Endothelial cell of umbilical vein (primary cell): ENCODE measurements at regions not wholly inside any gene's neighbourhood (a gene's known extent, or its start where the extent isn't known, plus 50 kb on each side); places are given as distances from the start of the nearest gene placed in this dataset.

ENCODE experiments used
- EZH2 ChIP-seq: IDR thresholded peaks from 2 replicates; pipeline ENCODE4 v1.6.1; 2012; ENCODE audit warnings: borderline replicate concordance, low read depth, mild to moderate bottlenecking, moderate library complexity, low read length, inconsistent platforms; ENCODE audit not compliant: severe bottlenecking
- FOS ChIP-seq: IDR thresholded peaks from 2 replicates; pipeline ENCODE4 v1.6.1; 2011; ENCODE audit warnings: mild to moderate bottlenecking, low read length, moderate library complexity, borderline replicate concordance; ENCODE audit not compliant: insufficient read depth
- MYC ChIP-seq: IDR thresholded peaks from one replicate; pipeline ENCODE4 v1.6.1; 2011; ENCODE audit warnings: mild to moderate bottlenecking, low read depth, low read length
- POLR2A ChIP-seq: IDR thresholded peaks from 2 replicates; pipeline ENCODE4 v1.6.1; 2012; ENCODE audit warnings: low read depth, mild to moderate bottlenecking, control low read depth, low read length
- POLR2AphosphoS5 ChIP-seq: IDR thresholded peaks from 2 replicates; pipeline ENCODE4 v1.6.1; 2012; ENCODE audit warnings: low read depth, mild to moderate bottlenecking, control low read depth, low read length, moderate library complexity; ENCODE audit not compliant: insufficient read depth
- TF ChIP-seq, protein P1 (sequence below), 2 donors: IDR thresholded peaks; 1 replicate in 1 of 2; 2 replicates in 1 of 2; pipeline ENCODE4 v1.5.1; 2011; ENCODE audit warnings: low read length in 2 of 2, mild to moderate bottlenecking in 2 of 2, moderate library complexity in 2 of 2, control low read depth in 1 of 2, inconsistent platforms in 1 of 2, low read depth in 1 of 2; ENCODE audit not compliant: insufficient read depth in 1 of 2; ENCODE audit errors: extremely low read depth in 1 of 2

- no peak for TF ChIP-seq POLR2A
- TF ChIP-seq, protein P1, sequence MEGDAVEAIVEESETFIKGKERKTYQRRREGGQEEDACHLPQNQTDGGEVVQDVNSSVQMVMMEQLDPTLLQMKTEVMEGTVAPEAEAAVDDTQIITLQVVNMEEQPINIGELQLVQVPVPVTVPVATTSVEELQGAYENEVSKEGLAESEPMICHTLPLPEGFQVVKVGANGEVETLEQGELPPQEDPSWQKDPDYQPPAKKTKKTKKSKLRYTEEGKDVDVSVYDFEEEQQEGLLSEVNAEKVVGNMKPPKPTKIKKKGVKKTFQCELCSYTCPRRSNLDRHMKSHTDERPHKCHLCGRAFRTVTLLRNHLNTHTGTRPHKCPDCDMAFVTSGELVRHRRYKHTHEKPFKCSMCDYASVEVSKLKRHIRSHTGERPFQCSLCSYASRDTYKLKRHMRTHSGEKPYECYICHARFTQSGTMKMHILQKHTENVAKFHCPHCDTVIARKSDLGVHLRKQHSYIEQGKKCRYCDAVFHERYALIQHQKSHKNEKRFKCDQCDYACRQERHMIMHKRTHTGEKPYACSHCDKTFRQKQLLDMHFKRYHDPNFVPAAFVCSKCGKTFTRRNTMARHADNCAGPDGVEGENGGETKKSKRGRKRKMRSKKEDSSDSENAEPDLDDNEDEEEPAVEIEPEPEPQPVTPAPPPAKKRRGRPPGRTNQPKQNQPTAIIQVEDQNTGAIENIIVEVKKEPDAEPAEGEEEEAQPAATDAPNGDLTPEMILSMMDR (IDR thresholded peaks at IDR 0.05; ENCODE audit: extremely low read depth in 1 of 2, insufficient read depth in 1 of 2, low read depth in 1 of 2, low read length in 2 of 2): no peak
- TF ChIP-seq FOS: no peak
- no peak for TF ChIP-seq EZH2
- TF ChIP-seq MYC: no peak
- TF ChIP-seq POLR2AphosphoS5: no peak
Measured at GRCh38 chr11:69916806-69917387, 97.7 kb upstream of the FGF3 start.
